ENCODE measurements at regions not wholly inside any gene's neighbourhood (a gene's known extent, or its start where the extent isn't known, plus 50 kb on each side); places are given as distances from the start of the nearest gene placed in this dataset.

DNA sequence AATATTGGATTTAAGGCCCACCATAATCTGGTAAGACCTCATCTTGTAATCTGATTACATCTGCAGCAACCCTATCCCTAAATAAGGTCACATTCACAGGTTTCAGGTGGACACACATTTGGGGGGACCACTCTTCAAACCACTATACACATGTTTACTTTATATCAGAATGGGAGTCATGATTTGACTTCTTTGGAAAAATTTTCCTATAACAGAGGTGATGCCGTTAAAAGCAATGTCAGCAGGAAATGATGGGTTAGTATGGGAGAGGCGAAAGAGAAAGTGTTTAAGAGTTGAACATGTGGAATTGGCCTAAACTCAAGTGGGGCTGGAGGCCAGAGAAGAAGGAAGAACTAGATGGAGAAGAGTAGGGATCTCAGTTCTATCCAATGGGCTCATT is 281.7 kb upstream of the ERCC4 start:
- Histone ChIP-seq H3K36me3 (no peaks in the 10 kb centered on the region), H3K27ac (no peak overlapping the region), H3K9me3 (no peaks in the 10 kb centered on the region), H3K4me1 (no peaks in the 10 kb centered on the region), H3K27me3 (no peaks in the 10 kb centered on the region), H3K4me3 (no peak overlapping the region)
- TF ChIP-seq, protein P1, sequence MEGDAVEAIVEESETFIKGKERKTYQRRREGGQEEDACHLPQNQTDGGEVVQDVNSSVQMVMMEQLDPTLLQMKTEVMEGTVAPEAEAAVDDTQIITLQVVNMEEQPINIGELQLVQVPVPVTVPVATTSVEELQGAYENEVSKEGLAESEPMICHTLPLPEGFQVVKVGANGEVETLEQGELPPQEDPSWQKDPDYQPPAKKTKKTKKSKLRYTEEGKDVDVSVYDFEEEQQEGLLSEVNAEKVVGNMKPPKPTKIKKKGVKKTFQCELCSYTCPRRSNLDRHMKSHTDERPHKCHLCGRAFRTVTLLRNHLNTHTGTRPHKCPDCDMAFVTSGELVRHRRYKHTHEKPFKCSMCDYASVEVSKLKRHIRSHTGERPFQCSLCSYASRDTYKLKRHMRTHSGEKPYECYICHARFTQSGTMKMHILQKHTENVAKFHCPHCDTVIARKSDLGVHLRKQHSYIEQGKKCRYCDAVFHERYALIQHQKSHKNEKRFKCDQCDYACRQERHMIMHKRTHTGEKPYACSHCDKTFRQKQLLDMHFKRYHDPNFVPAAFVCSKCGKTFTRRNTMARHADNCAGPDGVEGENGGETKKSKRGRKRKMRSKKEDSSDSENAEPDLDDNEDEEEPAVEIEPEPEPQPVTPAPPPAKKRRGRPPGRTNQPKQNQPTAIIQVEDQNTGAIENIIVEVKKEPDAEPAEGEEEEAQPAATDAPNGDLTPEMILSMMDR (IDR thresholded peaks at IDR 0.05), result no peak
- DNase-seq (ENCODE audit: low spot score), result no peak

DNA sequence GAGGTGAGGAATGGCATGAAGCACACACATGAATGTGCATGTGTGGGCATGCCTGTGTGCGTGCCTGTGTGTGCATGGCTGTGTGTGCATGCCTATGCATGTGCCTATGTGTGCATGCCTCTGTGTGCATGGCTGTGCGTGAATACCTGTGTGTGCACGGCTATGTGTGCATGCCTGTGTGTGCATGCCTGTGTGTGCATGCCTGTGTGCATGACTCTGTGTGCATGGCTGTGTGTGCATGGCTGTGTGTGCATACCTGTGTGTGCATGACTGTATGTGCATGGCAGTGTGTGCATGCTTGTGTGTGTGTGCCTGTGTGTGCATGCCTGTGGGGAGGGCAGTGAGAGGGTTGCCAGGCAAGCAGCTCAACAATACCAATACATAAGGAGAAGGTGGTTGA is 276.5 kb upstream of the ERCC4 start:
- H3K4me1 ChIP-seq, result no peaks in the 10 kb centered on the region
- TF ChIP-seq, protein P1 (IDR thresholded peaks at IDR 0.05), result no peak
- no peaks in the 10 kb centered on the region for H3K36me3 ChIP-seq
- no peak for DNase-seq (ENCODE audit: low spot score)
- H3K27me3 ChIP-seq, result no peaks in the 10 kb centered on the region
- H3K9me3 ChIP-seq, result no peaks in the 10 kb centered on the region
- no peak overlapping the region for H3K4me3 ChIP-seq
- no peak overlapping the region for H3K27ac ChIP-seq

DNA sequence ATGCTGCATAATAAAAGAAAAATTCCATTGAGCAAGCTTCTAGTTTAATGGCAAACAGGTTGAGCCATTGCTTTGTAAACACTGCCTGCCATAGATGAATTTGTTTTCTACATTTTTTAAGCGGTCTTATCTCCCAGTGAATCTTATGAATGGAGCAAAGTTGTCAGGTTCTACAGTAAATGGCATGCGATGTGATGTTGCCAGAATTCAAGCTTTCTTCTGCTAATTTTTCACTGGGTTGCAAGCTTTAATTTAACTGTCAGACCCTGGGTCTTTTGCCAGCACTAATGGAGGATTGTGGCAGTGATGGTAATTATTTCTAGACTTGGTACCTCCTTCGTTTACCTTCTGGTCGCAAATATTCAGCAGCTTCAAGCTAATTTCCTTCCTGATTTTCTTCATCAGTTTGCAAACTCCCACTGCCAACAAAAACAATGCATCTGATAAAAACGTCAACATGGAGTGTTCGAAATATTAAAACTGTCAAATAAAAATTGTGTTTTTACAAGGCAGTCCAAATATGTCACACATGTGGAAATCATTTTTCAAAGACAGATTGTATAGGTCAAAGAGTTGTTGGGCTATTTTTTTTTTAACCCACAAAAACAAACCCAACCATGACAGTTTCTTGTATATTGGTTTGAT is 274.2 kb upstream of the ERCC4 start:
- no peak for DNase-seq (ENCODE audit: low spot score)
- Histone ChIP-seq H3K4me3 (no peak overlapping the region), H3K36me3 (no peaks in the 10 kb centered on the region), H3K9me3 (no peaks in the 10 kb centered on the region), H3K4me1 (no peaks in the 10 kb centered on the region), H3K27me3 (no peaks in the 10 kb centered on the region), H3K27ac (no peak overlapping the region)
- TF ChIP-seq, protein P1 (IDR thresholded peaks at IDR 0.05), result no peak

GRCh38 chr16:13660807-13661206 is 259.1 kb upstream of the ERCC4 start:
- no peak for DNase-seq (ENCODE audit: low spot score)
- H3K27me3 ChIP-seq, result no peaks in the 10 kb centered on the region
- H3K27ac ChIP-seq, result no peak overlapping the region
- TF ChIP-seq, protein P1 (IDR thresholded peaks at IDR 0.05), result no peak
- H3K9me3 ChIP-seq, result no peaks in the 10 kb centered on the region
- no peaks in the 10 kb centered on the region for H3K4me1 ChIP-seq
- H3K36me3 ChIP-seq, result no peaks in the 10 kb centered on the region
- H3K4me3 ChIP-seq, result no peak overlapping the region

DNA sequence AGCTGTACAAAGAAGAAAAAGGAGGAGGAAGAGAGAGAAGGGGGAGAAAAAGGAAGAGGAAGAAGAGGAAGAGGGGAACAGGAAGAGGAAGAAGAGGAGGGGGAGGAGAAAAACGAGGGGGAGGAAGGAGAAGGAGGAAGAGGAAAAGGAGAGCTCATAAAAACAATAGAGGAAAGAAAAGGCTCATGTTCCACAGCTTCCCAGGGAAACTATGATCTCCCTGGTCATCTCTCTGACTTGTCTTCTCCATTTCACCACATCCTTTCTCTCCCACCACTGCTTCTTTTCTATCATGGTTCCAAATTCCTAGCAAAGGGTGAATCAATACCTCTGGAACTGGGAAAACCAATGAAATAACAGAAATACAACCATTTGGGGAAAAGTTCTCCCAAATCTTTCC is 254.1 kb upstream of the ERCC4 start:
- TF ChIP-seq, protein P1 (IDR thresholded peaks at IDR 0.05), result no peak

DNA sequence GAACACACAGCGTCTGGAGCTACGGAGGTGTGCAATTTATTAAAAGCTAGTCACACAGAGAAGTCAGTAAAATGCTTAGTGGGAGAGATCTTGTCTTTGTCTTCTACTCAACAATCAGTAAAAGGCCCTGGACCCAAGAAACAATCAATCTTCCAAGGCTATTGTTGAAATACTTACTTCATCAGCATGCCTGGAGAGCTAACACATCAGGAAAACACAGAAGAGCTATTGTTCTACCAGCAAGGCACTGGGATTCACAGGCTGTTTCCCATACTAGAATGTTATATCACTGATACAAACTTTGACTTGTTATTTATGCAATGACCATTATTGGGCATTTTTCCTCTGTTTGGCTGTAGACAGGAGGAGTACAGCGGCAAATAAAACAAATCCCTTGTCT is 247.8 kb upstream of the ERCC4 start:
- DNase-seq (ENCODE audit: low spot score), result no peak
- H3K9me3 ChIP-seq, result peaks cover 0 to 8% of the 10 kb centered on the region in 2 donors
- no peaks in the 10 kb centered on the region for H3K27me3 ChIP-seq
- TF ChIP-seq, protein P1 (IDR thresholded peaks at IDR 0.05), result no peak
- H3K4me3 ChIP-seq, result no peak overlapping the region
- H3K36me3 ChIP-seq, result no peaks in the 10 kb centered on the region
- H3K4me1 ChIP-seq, result no peaks in the 10 kb centered on the region
- no peak overlapping the region for H3K27ac ChIP-seq

More for the DNA sequence above, 254.1 kb upstream of the ERCC4 start:
- Histone ChIP-seq H3K4me3 (no peak overlapping the region), H3K9me3 (peaks cover 0 to 4% of the 10 kb centered on the region in 2 donors), H3K27me3 (no peaks in the 10 kb centered on the region), H3K36me3 (no peaks in the 10 kb centered on the region), H3K4me1 (no peaks in the 10 kb centered on the region), H3K27ac (no peak overlapping the region)
- DNase-seq (ENCODE audit: low spot score), result no peak

All from right atrium auricular region (tissue), 2 donors.